CD4-positive, alpha-beta T cell (primary cell): ENCODE measurements at regions not wholly inside any gene's neighbourhood (a gene's known extent, or its start where the extent isn't known, plus 50 kb on each side); places are given as distances from the start of the nearest gene placed in this dataset.

Experiments used
- ATAC-seq: fragments of 200-7000 bp; cut with Tn5 transposase; one replicate; pipeline ENCODE4 v1.10.0; 2022; ENCODE audit warnings: mild to moderate bottlenecking; ENCODE audit not compliant: poor library complexity
- CTCF ChIA-PET: fragments of 350-600 bp; sonication (Branson Sonifier 250); formaldehyde crosslinking; loops from one replicate; lab custom pipeline; 2021; ENCODE audit warnings: antibody characterized with exemption, inconsistent platforms; lab: Charles Lee
- POLR2A ChIA-PET: fragments of 350-600 bp; sonication (Branson Sonifier 250); formaldehyde crosslinking; loops from one replicate; lab custom pipeline; 2021; ENCODE audit warnings: antibody characterized with exemption, inconsistent platforms; lab: Charles Lee
- DNase-seq, 14 experiments: peaks; one replicate each; pipeline ENCODE4 v3.0.0-alpha.2; 2013 to 2020; ENCODE audit warnings: mixed read lengths in 2 of 14
- H3K27ac ChIP-seq, 2 donors: one replicate each; pipeline versions ENCODE4 v1.5.1 to v1.7.0; 2013; ENCODE audit warnings: low read length in 2 of 2, low read depth in 1 of 2, mild to moderate bottlenecking in 1 of 2
- H3K27me3 ChIP-seq, 2 experiments: 1 replicate in 1 of 2; 2 replicates in 1 of 2; pipeline versions ENCODE4 v1.6.1 to v1.7.0; 2013; ENCODE audit warnings: low read length in 2 of 2, control low read depth in 1 of 2, mild to moderate bottlenecking in 1 of 2, moderate library complexity in 1 of 2; ENCODE audit not compliant: insufficient read depth in 2 of 2, control insufficient read depth in 1 of 2
- H3K36me3 ChIP-seq: one replicate; pipeline ENCODE4 v1.6.1; 2013; ENCODE audit warnings: low read length, control low read depth; ENCODE audit not compliant: insufficient read depth
- H3K4me1 ChIP-seq: one replicate; pipeline ENCODE4 v1.6.1; 2013; ENCODE audit warnings: low read length, control low read depth; ENCODE audit not compliant: insufficient read depth
- H3K4me3 ChIP-seq: one replicate; pipeline ENCODE4 v1.5.1; 2013; ENCODE audit warnings: mild to moderate bottlenecking, low read length, moderate library complexity
- H3K9me3 ChIP-seq, 2 experiments: 1 replicate in 1 of 2; 2 replicates in 1 of 2; pipeline versions ENCODE4 v1.6.1 to v1.7.0; 2013; ENCODE audit warnings: low read length in 2 of 2, mild to moderate bottlenecking in 2 of 2, control low read depth in 1 of 2, moderate library complexity in 1 of 2; ENCODE audit not compliant: control insufficient read depth in 1 of 2, insufficient read depth in 1 of 2
- H3K27ac Mint-ChIP-seq: one replicate; pipeline ENCODE4 v1.8.0; 2020; ENCODE audit warnings: mixed read lengths
- H3K27me3 Mint-ChIP-seq: one replicate; pipeline ENCODE4 v1.8.0; 2021; ENCODE audit warnings: mixed read lengths
- H3K36me3 Mint-ChIP-seq: one replicate; pipeline ENCODE4 v1.8.0; 2021; ENCODE audit warnings: low read depth, mixed read lengths
- H3K4me1 Mint-ChIP-seq: one replicate; pipeline ENCODE4 v1.8.0; 2021; ENCODE audit warnings: low read depth, mixed read lengths
- H3K4me3 Mint-ChIP-seq: one replicate; pipeline ENCODE4 v1.8.0; 2020; ENCODE audit warnings: mild to moderate bottlenecking, mixed read lengths
- H3K9me3 Mint-ChIP-seq: one replicate; pipeline ENCODE4 v1.8.0; 2020; ENCODE audit warnings: mixed read lengths
- CTCF ChIP-seq: fragments of 200-600 bp; IDR thresholded peaks from one replicate; pipeline ENCODE4 v1.8.0; 2022; ENCODE audit warnings: antibody characterized with exemption, mild to moderate bottlenecking
- intact Hi-C, 2 experiments: fragments of 100-400 bp; cut with DNase I in 1 of 2; cut with micrococcal nuclease in 1 of 2; formaldehyde crosslinking; loops; one replicate each; pipeline versions ENCODE4 v1.15.1 to v1.9.0; 2023 to 2025; cut with DNase I, micrococcal nuclease

GRCh38 chr14:38134416-38135030 is 73.2 kb upstream of the SSTR1 start:
- CTCF ChIA-PET = no interaction called here

GRCh38 chr14:38135106-38135867 is 72.4 kb upstream of the SSTR1 start:
- H3K27me3 ChIP-seq = no peaks in the 10 kb centered on the region
- H3K27me3 Mint-ChIP-seq = no peaks in the 10 kb centered on the region
- ATAC-seq (no peak), DNase-seq (no peak)
- H3K36me3 Mint-ChIP-seq = no peaks in the 10 kb centered on the region
- CTCF ChIA-PET = no interaction called here
- H3K27ac ChIP-seq = no peak overlapping the region
- H3K4me3 Mint-ChIP-seq = no peak overlapping the region
- POLR2A ChIA-PET = no interaction called here
- H3K4me1 Mint-ChIP-seq = peaks cover 6% of the 10 kb centered on the region
- no peak overlapping the region for H3K27ac Mint-ChIP-seq
- H3K4me3 ChIP-seq = no peak overlapping the region
- H3K36me3 ChIP-seq = no peaks in the 10 kb centered on the region
- no peak for TF ChIP-seq CTCF
- intact Hi-C loops = no loop called here
- H3K4me1 ChIP-seq = no peaks in the 10 kb centered on the region
- H3K9me3 Mint-ChIP-seq = no peaks in the 10 kb centered on the region
- H3K9me3 ChIP-seq = no peaks in the 10 kb centered on the region

More at GRCh38 chr14:38134416-38135030, 73.2 kb upstream of the SSTR1 start:
- Histone ChIP-seq H3K4me1 (peaks cover 5% of the 10 kb centered on the region), H3K27me3 (no peaks in the 10 kb centered on the region), H3K36me3 (no peaks in the 10 kb centered on the region), H3K9me3 (no peaks in the 10 kb centered on the region), H3K27ac (no peak overlapping the region), H3K4me3 (no peak overlapping the region)
- no peaks in the 10 kb centered on the region for H3K9me3 Mint-ChIP-seq
- ATAC-seq (no peak), DNase-seq (no peak)
- TF ChIP-seq CTCF = no peak
- POLR2A ChIA-PET = no interaction called here
- intact Hi-C loops = no loop called here
- H3K27ac Mint-ChIP-seq = no peak overlapping the region
- no peaks in the 10 kb centered on the region for H3K36me3 Mint-ChIP-seq
- H3K27me3 Mint-ChIP-seq = no peaks in the 10 kb centered on the region
- no peak overlapping the region for H3K4me3 Mint-ChIP-seq
- peaks cover 14% of the 10 kb centered on the region for H3K4me1 Mint-ChIP-seq

- H3K36me3 Mint-ChIP-seq = no peaks in the 10 kb centered on the region
- TF ChIP-seq CTCF = no peak
- no peak overlapping the region for H3K27ac Mint-ChIP-seq
- H3K4me1 Mint-ChIP-seq = no peaks in the 10 kb centered on the region
- no peaks in the 10 kb centered on the region for H3K9me3 Mint-ChIP-seq
- Histone ChIP-seq H3K27ac (no peak overlapping the region), H3K4me1 (no peaks in the 10 kb centered on the region), H3K36me3 (no peaks in the 10 kb centered on the region), H3K9me3 (no peaks in the 10 kb centered on the region), H3K4me3 (no peak overlapping the region), H3K27me3 (no peaks in the 10 kb centered on the region)
- DNase-seq (no peak), ATAC-seq (no peak)
- intact Hi-C loops = no loop called here
- H3K27me3 Mint-ChIP-seq = no peaks in the 10 kb centered on the region
- POLR2A ChIA-PET = no interaction called here
- H3K4me3 Mint-ChIP-seq = no peak overlapping the region
- CTCF ChIA-PET = no interaction called here
Measured at GRCh38 chr14:38137005-38137404, 70.7 kb upstream of the SSTR1 start.
